C4-2B (cell line): ENCODE measurements at regions not wholly inside any gene's neighbourhood (a gene's known extent, or its start where the extent isn't known, plus 50 kb on each side); places are given as distances from the start of the nearest gene placed in this dataset.
"Not testable (repeated sequence)": the region's sequence is repeated elsewhere in the genome, so short reads cannot be mapped to it uniquely, and the experiment has no call there.

Experiments used
- H3K27ac ChIP-seq: fragments of 450-650 bp; 2 replicates; pipeline ENCODE4 v1.5.1; 2017
- ZFX ChIP-seq: fragments of 450-650 bp; IDR thresholded peaks from 2 replicates; pipeline ENCODE4 v1.6.1; 2017
- TF ChIP-seq, protein P1 (sequence below): fragments of 450-650 bp; conservative IDR thresholded peaks from 2 replicates; pipeline ENCODE4 v1.5.1; 2017; ENCODE audit warnings: mild to moderate bottlenecking

DNA sequence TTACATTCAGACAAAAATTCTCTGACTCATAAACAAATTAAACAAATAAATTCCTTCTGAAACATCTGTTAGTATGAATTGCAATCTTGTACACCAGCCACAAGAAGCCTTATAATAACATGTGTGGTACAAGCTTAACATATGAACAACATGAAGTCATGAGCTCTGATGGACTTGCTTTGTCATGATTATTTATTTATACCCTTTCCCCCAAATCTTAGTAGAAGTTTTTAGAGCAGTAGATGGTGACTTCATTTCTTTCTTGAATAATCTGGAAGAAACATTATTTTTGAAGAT, 633.4 kb downstream of the EPHA3 start:
- H3K27ac ChIP-seq: no peak overlapping the region
- TF ChIP-seq, protein P1, sequence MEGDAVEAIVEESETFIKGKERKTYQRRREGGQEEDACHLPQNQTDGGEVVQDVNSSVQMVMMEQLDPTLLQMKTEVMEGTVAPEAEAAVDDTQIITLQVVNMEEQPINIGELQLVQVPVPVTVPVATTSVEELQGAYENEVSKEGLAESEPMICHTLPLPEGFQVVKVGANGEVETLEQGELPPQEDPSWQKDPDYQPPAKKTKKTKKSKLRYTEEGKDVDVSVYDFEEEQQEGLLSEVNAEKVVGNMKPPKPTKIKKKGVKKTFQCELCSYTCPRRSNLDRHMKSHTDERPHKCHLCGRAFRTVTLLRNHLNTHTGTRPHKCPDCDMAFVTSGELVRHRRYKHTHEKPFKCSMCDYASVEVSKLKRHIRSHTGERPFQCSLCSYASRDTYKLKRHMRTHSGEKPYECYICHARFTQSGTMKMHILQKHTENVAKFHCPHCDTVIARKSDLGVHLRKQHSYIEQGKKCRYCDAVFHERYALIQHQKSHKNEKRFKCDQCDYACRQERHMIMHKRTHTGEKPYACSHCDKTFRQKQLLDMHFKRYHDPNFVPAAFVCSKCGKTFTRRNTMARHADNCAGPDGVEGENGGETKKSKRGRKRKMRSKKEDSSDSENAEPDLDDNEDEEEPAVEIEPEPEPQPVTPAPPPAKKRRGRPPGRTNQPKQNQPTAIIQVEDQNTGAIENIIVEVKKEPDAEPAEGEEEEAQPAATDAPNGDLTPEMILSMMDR: no peak
- no peak for TF ChIP-seq ZFX

DNA sequence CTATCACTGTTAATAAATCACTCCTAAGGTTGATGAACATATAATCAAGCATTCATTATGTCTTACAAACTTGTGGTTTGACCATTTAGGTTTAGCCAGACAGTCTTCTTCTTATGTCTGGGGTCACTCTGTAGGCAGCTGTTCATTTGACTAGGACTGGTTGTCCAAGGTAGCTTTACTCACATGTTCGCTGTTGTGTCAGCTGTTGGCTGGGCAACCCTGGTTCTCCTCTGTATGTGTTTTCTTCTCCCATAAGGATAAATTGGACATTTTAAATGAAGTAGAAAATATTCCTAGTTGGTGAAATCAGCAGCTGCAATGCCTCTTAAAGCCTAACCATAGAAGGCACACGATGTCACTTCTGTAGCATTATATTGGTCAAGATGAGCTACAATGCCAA, 635.1 kb downstream of the EPHA3 start:
- H3K27ac ChIP-seq: no peak overlapping the region
- TF ChIP-seq, protein P1: no peak
- no peak for TF ChIP-seq ZFX

- not testable (repeated sequence) for H3K27ac ChIP-seq
These were observed 640.3 kb downstream of the EPHA3 start for GRCh38 chr3:89747541-89748278.

GRCh38 chr3:89762405-89762804, 655.0 kb downstream of the EPHA3 start:
- no peak overlapping the region for H3K27ac ChIP-seq

DNA sequence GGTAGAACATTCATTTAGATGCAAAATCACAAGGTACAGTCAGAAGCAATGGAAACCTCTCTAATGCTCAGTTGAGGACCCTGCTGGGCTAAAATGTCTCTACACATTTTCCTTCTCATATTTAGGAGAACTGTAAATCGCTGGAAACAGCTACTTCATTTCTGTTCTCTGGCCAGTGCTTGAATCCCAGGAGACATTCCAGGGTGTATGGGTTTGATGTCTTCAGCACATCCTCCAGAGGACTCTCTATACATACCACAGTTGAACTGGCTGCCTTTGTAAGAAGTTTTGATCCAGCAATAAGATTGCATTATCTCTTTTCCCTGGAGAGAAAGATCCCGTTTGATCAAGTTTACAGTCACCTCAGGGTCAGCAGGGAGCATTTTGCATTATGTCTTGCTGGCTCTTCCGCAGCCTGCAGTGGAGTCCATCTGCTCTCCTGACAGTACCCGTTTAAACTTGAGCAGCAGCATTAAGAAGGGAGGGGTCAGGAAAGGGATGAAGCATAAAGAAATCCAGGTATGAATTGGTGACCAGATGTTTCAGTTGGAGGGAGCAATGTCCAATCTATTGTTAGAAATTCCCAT, 676.0 kb downstream of the EPHA3 start:
- TF ChIP-seq ZFX: no peak
- TF ChIP-seq, protein P1: no peak
- H3K27ac ChIP-seq: no peak overlapping the region

More at GRCh38 chr3:89762405-89762804, 655.0 kb downstream of the EPHA3 start:
- TF ChIP-seq, protein P1: no peak
- TF ChIP-seq ZFX: no peak

DNA sequence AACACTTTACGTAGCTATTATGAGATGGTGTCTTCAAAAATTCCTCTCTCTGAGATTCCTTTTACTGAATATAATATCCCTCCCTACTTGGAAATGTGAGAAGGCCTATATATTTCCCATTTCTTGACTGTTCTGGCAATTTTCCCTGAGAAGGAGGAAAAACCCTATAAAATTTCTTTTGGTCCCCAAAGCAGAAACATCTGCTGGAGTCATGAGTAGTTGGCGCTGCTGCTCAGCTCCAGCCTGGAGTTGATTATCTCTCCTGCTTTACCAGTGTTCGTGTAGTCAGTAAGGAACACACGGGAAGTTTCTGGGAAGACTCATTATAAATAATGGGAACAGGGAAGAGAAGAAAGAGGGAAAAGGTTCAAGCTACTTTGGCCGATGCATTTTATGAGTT, 680.1 kb downstream of the EPHA3 start:
- H3K27ac ChIP-seq: no peak overlapping the region
- TF ChIP-seq ZFX: no peak
- TF ChIP-seq, protein P1: no peak

- TF ChIP-seq, protein P1: no peak
- no peak for TF ChIP-seq ZFX
- no peak overlapping the region for H3K27ac ChIP-seq
These were observed 680.6 kb downstream of the EPHA3 start for GRCh38 chr3:89787979-89788378.

- TF ChIP-seq, protein P1: no peak
- TF ChIP-seq ZFX: no peak
- H3K27ac ChIP-seq: no peak overlapping the region
These were observed 688.1 kb downstream of the EPHA3 start for GRCh38 chr3:89795506-89795905.
